H9 (cell line): ENCODE measurements at regions not wholly inside any gene's neighbourhood (a gene's known extent, or its start where the extent isn't known, plus 50 kb on each side); places are given as distances from the start of the nearest gene placed in this dataset.

Experiments
- DNase-seq: peaks from one replicate; pipeline ENCODE4 v3.0.0-alpha.2; 2017
- H2AFZ ChIP-seq: one replicate; pipeline ENCODE4 v1.6.1; 2013; ENCODE audit warnings: mild to moderate bottlenecking, low read length, control low read depth, moderate library complexity
- H2AK5ac ChIP-seq: 2 replicates; pipeline ENCODE4 v1.6.1; 2013; ENCODE audit warnings: low read length, control low read depth, mixed read lengths; ENCODE audit not compliant: insufficient read length
- H2BK120ac ChIP-seq: one replicate; pipeline ENCODE4 v1.6.1; 2013; ENCODE audit warnings: low read depth, mild to moderate bottlenecking, low read length, control low read depth, inconsistent platforms; ENCODE audit not compliant: poor library complexity, severe bottlenecking
- H2BK12ac ChIP-seq: 2 replicates; pipeline ENCODE4 v1.6.1; 2013; ENCODE audit warnings: low read length, control low read depth, mixed read lengths, low read depth; ENCODE audit not compliant: insufficient read length
- H2BK15ac ChIP-seq: 2 replicates; pipeline ENCODE4 v1.6.1; 2013; ENCODE audit warnings: low read depth, low read length, control low read depth
- H2BK20ac ChIP-seq: one replicate; pipeline ENCODE4 v1.6.1; 2013; ENCODE audit warnings: low read depth, mild to moderate bottlenecking, low read length, control low read depth, inconsistent platforms; ENCODE audit not compliant: poor library complexity, severe bottlenecking
- H2BK5ac ChIP-seq: 2 replicates; pipeline ENCODE4 v1.6.1; 2013; ENCODE audit warnings: low read length, control low read depth, mixed read lengths; ENCODE audit not compliant: insufficient read length
- H3K14ac ChIP-seq: 2 replicates; pipeline ENCODE4 v1.6.1; 2013; ENCODE audit warnings: low read length, control low read depth; ENCODE audit not compliant: insufficient read depth
- H3K18ac ChIP-seq: 2 replicates; pipeline ENCODE4 v1.6.1; 2013; ENCODE audit warnings: low read depth, mild to moderate bottlenecking, mixed read lengths, low read length, control low read depth; ENCODE audit not compliant: insufficient read length
- H3K23ac ChIP-seq: 2 replicates; pipeline ENCODE4 v1.6.1; 2013; ENCODE audit warnings: low read length, control low read depth, mixed read lengths, low read depth; ENCODE audit not compliant: insufficient read length
- H3K23me2 ChIP-seq: 2 replicates; pipeline ENCODE4 v1.6.1; 2013; ENCODE audit warnings: low read depth, mild to moderate bottlenecking, mixed read lengths, low read length, control low read depth; ENCODE audit not compliant: insufficient read length, poor library complexity, severe bottlenecking
- H3K27ac ChIP-seq: 2 replicates; pipeline ENCODE4 v1.5.1; 2013; ENCODE audit warnings: low read length, control low read depth, mixed read lengths, low read depth; ENCODE audit not compliant: insufficient read length
- H3K27me3 ChIP-seq: 2 replicates; pipeline ENCODE4 v1.6.1; 2013; ENCODE audit warnings: low read length, control low read depth, inconsistent platforms; ENCODE audit not compliant: insufficient read depth
- H3K4ac ChIP-seq: 2 replicates; pipeline ENCODE4 v1.6.1; 2013; ENCODE audit warnings: low read depth, mild to moderate bottlenecking, control low read depth, inconsistent platforms, low read length, moderate library complexity
- H3K4me1 ChIP-seq: 2 replicates; pipeline ENCODE4 v1.6.1; 2013; ENCODE audit warnings: low read length, control low read depth, inconsistent platforms; ENCODE audit not compliant: insufficient read depth
- H3K4me2 ChIP-seq: 2 replicates; pipeline ENCODE4 v1.6.1; 2013; ENCODE audit warnings: low read length, control low read depth, mixed read lengths; ENCODE audit not compliant: insufficient read length, insufficient read depth
- H3K56ac ChIP-seq: 2 replicates; pipeline ENCODE4 v1.6.1; 2013; ENCODE audit warnings: low read depth, mild to moderate bottlenecking, mixed read lengths, low read length, control low read depth; ENCODE audit not compliant: insufficient read length
- H3K79me1 ChIP-seq: 2 replicates; pipeline ENCODE4 v1.6.1; 2013; ENCODE audit warnings: low read depth, mild to moderate bottlenecking, moderate library complexity, low read length, control low read depth, inconsistent platforms; ENCODE audit not compliant: insufficient read depth, poor library complexity, severe bottlenecking
- H3K79me2 ChIP-seq: 2 replicates; pipeline ENCODE4 v1.6.1; 2013; ENCODE audit warnings: low read length, control low read depth, inconsistent platforms; ENCODE audit not compliant: insufficient read depth
- H3K9ac ChIP-seq: 2 replicates; pipeline ENCODE4 v1.6.1; 2013; ENCODE audit warnings: low read length, control low read depth, mixed read lengths; ENCODE audit not compliant: insufficient read length; ENCODE audit errors: extremely low read depth
- H3K9me3 ChIP-seq: one replicate; pipeline ENCODE4 v1.6.1; 2013; ENCODE audit warnings: low read depth, low read length, inconsistent platforms; ENCODE audit not compliant: control insufficient read depth
- H3T11ph ChIP-seq: one replicate; pipeline ENCODE4 v1.6.1; 2013; ENCODE audit warnings: mild to moderate bottlenecking, low read length, control low read depth, inconsistent platforms
- H4K20me1 ChIP-seq: one replicate; pipeline ENCODE4 v1.6.1; 2013; ENCODE audit not compliant: control insufficient read depth, insufficient read length, insufficient read depth
- H4K5ac ChIP-seq: 2 replicates; pipeline ENCODE4 v1.6.1; 2013; ENCODE audit warnings: low read depth, mild to moderate bottlenecking, mixed read lengths, low read length, control low read depth; ENCODE audit not compliant: insufficient read length
- H4K8ac ChIP-seq: replicated peaks from 2 replicates; pipeline ENCODE4 v1.6.1; 2013; ENCODE audit warnings: low read length, control low read depth, mixed read lengths, low read depth; ENCODE audit not compliant: insufficient read length
- H4K91ac ChIP-seq: 2 replicates; pipeline ENCODE4 v1.6.1; 2013; ENCODE audit warnings: low read depth, mild to moderate bottlenecking, moderate library complexity, mixed read lengths, low read length, control low read depth; ENCODE audit not compliant: insufficient read length
- H3K27ac Mint-ChIP-seq, 3 experiments: 2 replicates in 2 of 3; 3 replicates in 1 of 3; pipeline ENCODE4 v1.8.0; 2020 to 2021; ENCODE audit warnings: mixed read lengths in 3 of 3, mild to moderate bottlenecking in 1 of 3, moderate library complexity in 1 of 3
- H3K27me3 Mint-ChIP-seq: 2 replicates; pipeline ENCODE4 v1.8.0; 2021; ENCODE audit warnings: low read depth, mild to moderate bottlenecking, moderate library complexity, mixed read lengths
- H3K36me3 Mint-ChIP-seq, 3 experiments: 2 replicates in 2 of 3; 3 replicates in 1 of 3; pipeline ENCODE4 v1.8.0; 2020 to 2021; ENCODE audit warnings: low read depth in 3 of 3, mixed read lengths in 3 of 3; ENCODE audit not compliant: insufficient read depth in 1 of 3
- H3K4me1 Mint-ChIP-seq, 2 experiments: 2 replicates each; pipeline ENCODE4 v1.8.0; 2020; ENCODE audit warnings: mixed read lengths in 2 of 2
- H3K4me3 Mint-ChIP-seq, 2 experiments: 2 replicates in 1 of 2; 3 replicates in 1 of 2; pipeline ENCODE4 v1.8.0; 2020 to 2021; ENCODE audit warnings: mild to moderate bottlenecking in 2 of 2, mixed read lengths in 2 of 2, moderate library complexity in 1 of 2
- H3K9me3 Mint-ChIP-seq, 2 experiments: 2 replicates in 1 of 2; 3 replicates in 1 of 2; pipeline ENCODE4 v1.8.0; 2020; ENCODE audit warnings: mild to moderate bottlenecking in 2 of 2, mixed read lengths in 2 of 2, moderate library complexity in 1 of 2
- CTCF ChIP-seq: fragments of 200-600 bp; sonication (generic); conservative IDR thresholded peaks from 3 replicates; pipeline ENCODE4 v1.8.0; 2021; ENCODE audit warnings: antibody characterized with exemption, mild to moderate bottlenecking

DNA sequence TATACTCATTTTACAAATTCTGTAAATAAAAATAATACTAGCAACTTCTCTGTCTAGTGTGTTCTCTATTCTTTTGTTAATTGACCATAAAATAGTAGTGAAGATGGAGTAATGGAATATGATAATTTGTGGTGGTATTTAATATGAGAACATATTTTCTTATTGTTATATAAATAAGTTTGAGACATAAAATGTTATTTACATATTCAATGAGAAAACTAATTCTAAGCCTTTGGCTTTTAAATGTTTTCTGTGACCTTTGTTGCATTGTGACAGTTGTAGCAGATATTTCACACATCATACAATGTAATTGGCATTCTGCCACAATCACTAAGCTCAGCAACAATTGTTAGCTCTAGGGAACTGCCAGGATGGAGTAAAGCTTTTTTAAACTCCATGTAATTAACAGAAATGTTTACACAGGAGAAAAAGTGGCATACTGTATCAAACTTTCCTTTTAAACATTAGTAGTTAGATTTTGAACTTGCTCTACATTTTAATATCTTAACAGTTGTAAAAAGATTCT, 562.1 kb upstream of the PCDH9 start:
- Histone ChIP-seq H2BK20ac (no peak overlapping the region), H2BK12ac (no peak overlapping the region), H3K4me2 (no peak overlapping the region), H3K4me1 (no peaks in the 10 kb centered on the region; the same call in 1 of the 2 replicates), H3K23ac (no peak overlapping the region), H3K27me3 (no peaks in the 10 kb centered on the region), H3K18ac (no peak overlapping the region), H2AFZ (no peak overlapping the region), H4K5ac (no peak overlapping the region), H3K56ac (no peak overlapping the region), H4K91ac (no peak overlapping the region), H3K23me2 (no peaks in the 10 kb centered on the region), H2BK120ac (no peak overlapping the region), H2BK15ac (no peak overlapping the region), H3K9me3 (no peaks in the 10 kb centered on the region), H3T11ph (no peak overlapping the region), H2BK5ac (no peak overlapping the region), H3K79me2 (no peaks in the 10 kb centered on the region), H3K9ac (no peak overlapping the region), H3K27ac (no peak overlapping the region), H4K8ac (no peak overlapping the region), H3K79me1 (no peaks in the 10 kb centered on the region), H4K20me1 (no peaks in the 10 kb centered on the region), H3K14ac (no peak overlapping the region), H3K4ac (no peak overlapping the region), H2AK5ac (no peak overlapping the region)
- TF ChIP-seq CTCF = no peak
- H3K36me3 Mint-ChIP-seq = no peaks in the 10 kb centered on the region
- no peak overlapping the region for H3K4me3 Mint-ChIP-seq
- no peaks in the 10 kb centered on the region for H3K9me3 Mint-ChIP-seq
- H3K4me1 Mint-ChIP-seq = peaks cover 3% of the 10 kb centered on the region in 2 experiments; a peak in 2 of 4 replicates
- H3K27me3 Mint-ChIP-seq = no peaks in the 10 kb centered on the region
- H3K27ac Mint-ChIP-seq = no peak overlapping the region
- no peak for DNase-seq
